DMS 273 (cell line): ENCODE measurements at regions not wholly inside any gene's neighbourhood (a gene's known extent, or its start where the extent isn't known, plus 50 kb on each side); places are given as distances from the start of the nearest gene placed in this dataset.
"Not testable (repeated sequence)": the region's sequence is repeated elsewhere in the genome, so short reads cannot be mapped to it uniquely, and the experiment has no call there.

ENCODE experiments used
- DNase-seq: peaks from one replicate; lab custom pipeline; 2025; ENCODE audit not compliant: unreplicated experiment; lab: John Stamatoyannopoulos, UW

DNA sequence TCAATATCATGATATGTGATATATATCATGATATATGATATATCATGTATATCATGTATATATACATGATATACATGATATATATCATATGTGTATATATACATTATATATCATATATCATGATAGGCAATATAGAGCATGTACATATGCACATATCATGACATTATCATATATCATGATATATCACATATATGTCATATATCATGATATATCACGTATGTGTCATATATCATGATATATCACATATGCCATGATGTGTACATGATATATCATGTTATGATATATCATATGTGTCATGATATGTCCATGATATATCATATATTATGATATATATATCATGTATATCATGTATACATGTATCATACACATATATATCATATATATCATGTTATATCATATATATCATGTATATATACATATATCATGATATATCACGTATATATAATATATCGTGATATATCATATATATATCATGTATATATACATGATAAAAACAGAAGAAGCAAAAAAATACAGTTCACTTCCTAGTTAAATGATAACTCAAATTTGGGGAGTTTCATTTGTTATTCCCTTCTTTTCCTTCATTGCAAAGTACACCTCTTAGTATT is 670.1 kb upstream of the EPHA5 start:
- DNase-seq, result no peak

- DNase-seq, result no peak
These were observed 668.7 kb upstream of the EPHA5 start for GRCh38 chr4:66339007-66339406.

DNA sequence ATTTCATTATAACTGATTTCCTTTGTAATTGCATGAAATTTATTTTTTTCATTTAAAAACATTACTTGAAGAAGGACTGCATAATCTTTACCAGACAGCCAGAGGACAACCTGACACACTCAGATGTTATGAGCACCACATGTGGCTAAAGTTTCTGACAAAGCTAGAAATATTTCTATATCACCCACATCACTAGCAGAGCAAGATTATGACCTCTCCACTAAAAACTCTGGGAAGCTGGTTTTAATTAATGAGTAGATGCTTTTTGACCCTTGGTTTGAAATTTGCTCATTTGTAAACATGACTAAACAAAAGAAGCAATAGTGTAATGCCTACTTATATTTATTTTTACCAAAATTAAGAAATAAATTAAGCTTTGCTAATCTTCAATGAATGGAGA is 661.5 kb upstream of the EPHA5 start:
- DNase-seq, result no peak

DNA sequence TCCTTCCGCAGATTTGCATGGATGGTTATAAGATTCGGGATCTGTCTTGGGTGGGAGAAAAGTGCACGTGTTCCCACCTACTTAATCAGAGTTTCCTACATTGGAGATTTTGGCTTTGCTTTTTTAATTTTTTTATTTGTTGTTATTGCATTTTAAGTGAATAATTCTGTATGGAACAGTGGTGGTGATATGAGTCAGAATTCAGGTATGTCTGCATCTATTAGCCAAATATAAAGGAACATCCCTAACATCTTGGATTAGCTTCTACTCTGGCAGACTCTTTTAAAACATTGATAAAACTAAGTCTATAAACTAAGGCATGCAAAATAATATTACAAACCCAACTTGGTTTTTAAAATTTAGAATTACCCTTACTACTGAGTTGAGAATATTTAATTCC is 659.8 kb upstream of the EPHA5 start:
- no peak for DNase-seq

DNA sequence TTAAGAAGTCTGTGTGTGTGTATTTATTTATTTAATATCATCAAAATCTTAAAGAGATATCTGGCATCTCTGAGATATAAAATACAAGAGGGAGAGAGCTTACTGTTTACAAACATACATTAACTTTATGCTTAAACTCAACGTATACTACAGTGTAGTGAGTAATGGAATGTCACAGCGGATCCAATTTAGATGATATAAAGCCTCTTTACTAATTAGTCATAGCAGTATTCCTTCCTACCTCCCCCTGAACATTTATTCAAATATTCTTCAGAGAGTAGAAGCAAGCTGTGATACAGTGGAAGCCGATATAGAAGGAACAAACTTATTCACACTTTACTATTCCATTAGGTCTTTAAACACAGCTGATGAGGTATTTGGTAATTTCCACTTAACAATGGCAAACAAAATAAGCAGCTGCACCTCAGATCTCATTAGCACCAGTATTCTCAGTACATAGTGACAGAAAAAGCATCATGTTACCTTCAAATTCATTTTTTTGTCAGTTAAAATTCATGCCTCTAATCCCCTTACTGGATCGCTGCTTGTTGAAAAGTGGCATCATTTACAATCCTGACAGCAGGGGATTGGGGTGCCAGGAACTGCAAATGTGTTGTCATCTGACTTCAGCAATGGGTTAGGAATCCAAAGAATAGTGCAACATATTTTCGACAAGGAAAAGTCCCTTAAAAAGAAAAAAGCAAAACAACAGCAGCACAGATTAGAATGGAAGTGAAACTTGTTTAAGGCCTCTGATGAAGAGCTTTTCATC is 658.7 kb upstream of the EPHA5 start:
- DNase-seq, result peak; percentile 0

DNA sequence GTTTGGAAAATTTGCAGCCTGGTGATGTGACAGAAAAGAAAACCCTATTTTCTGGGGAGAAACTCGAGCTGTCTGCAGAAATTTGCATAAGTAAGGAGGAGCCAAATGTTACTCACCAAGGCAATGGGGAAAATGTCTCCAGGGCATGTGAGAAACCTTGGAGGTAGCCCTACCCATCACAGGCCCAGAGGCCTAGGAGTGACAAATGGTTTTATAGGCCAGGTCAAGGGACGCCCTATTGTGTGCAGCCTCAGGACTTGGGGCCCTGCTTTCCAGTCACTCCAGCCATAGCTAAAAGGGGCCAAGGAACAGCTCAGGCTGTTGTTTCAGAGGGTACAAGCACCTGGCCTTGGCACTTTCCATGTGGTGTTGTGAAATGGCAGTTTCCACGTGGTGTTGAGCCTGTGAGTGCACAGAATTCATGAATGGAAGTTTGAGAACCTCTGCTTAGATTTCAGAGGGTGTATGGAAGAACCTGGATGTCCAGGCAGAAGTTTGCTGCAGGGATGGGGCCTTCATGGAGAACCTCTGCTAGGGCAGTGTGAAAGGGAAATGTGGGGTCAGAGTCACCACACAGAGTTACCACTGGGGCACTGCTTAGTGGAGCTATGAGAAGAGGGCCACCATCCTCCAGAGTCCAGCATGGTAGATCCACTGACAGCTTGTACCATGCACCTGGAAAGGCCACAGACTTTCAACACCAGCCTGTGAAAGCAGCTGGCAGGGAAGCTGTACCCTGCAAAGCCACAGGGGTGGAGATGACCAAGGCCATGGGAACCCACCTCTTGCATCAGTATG is 637.6 kb upstream of the EPHA5 start:
- DNase-seq, result no peak

GRCh38 chr4:66300336-66300934 is 630.1 kb upstream of the EPHA5 start:
- DNase-seq, result no peak

DNA sequence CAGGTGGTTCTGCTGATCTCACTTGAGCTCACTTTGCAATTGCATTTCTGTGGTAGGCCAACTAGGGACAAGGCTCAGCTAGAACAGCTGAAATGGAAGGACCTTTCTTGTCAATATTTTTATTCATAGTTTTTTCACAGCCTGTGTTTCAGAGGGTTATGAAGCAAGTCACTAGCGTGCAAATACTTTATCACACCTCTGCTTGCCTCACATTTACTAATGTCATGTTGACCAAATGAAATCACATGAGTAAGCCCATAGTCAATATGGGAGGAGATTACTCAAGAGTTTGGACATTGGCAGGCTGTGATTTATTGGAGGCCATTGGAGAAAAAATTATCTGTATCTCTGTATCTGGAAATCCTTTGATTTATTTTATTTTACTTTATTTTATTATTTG is 628.3 kb upstream of the EPHA5 start:
- no peak for DNase-seq

- no peak for DNase-seq
These were observed 627.4 kb upstream of the EPHA5 start for GRCh38 chr4:66297703-66298102.

- DNase-seq, result no peak
These were observed 624.3 kb upstream of the EPHA5 start for GRCh38 chr4:66294638-66295037.

GRCh38 chr4:66284991-66285451 is 614.7 kb upstream of the EPHA5 start:
- no peak for DNase-seq

DNA sequence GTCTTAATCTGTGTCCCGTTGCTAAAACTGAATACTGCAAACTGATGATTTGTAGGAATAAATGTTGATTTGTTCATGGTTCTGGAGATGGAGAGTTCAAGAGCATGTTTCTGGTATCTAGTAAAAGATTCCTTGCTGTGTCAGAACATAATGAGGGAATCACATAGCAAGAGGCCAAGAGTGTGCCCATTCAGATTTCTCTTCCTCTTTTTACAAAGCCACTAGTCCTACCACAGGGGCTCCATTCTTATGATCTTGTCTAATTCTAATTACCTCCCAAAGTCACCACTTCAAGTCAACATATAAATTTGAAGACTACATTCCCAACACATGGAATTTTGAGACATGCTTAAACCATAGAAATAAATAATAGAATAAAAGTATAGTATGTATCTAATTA is 608.8 kb upstream of the EPHA5 start:
- DNase-seq, result no peak

- DNase-seq, result peak; percentile 6
These were observed 605.2 kb upstream of the EPHA5 start for GRCh38 chr4:66275411-66276038.

DNA sequence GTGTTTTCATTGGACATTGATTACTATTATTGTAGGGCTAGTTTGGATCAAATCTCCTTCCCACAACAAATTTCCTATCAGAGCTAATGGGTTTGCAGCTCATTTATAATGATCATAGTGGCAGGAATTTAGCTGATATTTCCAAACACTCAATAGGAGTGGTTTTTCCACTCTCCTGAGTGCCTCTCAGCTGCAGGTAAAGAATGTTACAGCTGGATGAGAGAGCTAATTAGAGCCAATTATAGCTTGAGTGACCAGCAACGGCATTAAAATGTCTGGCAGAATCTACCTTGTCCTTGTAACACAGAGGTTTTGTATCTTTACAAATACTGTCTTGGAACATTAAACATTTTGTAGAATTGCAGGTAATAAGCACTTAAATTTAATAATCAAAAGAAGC is 602.8 kb upstream of the EPHA5 start:
- no peak for DNase-seq

DNA sequence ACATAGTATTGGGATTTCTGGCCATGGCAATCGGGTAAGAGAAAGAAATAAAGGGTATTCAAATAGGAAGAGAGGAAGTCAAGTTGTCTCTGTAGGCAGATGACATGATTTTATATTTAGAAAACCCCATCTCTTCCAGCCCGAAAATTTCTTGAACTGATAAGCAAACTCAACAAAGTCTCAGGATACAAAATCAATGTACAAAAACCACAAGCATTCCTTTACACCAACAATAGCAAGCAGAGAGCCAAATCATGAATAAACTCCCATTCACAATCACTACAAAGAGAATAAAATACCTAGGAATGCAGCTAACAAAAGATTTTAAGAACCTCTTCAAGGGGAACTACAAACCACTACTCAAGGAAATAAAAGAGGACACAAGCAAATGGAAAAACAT is 600.1 kb upstream of the EPHA5 start:
- not testable (repeated sequence) for DNase-seq

DNA sequence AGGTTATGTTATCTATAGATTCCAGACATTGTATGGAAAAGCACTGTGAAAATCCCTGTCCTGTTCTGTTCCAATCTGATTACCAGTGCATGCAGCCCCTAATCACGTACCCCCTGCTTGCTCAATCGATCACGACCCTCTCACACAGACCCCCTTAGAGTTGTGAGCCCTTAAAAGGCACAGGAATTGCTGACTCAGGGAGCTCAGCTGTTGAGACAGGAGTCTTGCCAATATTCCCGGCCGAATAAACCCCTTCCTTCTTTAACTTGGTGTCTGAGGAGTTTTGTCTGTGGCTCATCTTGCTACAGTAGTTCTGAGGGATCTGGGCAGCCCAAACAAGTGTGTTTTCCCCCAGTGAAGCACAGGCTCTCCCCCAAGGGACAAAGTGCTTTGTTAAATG is 596.3 kb upstream of the EPHA5 start:
- not testable (repeated sequence) for DNase-seq

DNA sequence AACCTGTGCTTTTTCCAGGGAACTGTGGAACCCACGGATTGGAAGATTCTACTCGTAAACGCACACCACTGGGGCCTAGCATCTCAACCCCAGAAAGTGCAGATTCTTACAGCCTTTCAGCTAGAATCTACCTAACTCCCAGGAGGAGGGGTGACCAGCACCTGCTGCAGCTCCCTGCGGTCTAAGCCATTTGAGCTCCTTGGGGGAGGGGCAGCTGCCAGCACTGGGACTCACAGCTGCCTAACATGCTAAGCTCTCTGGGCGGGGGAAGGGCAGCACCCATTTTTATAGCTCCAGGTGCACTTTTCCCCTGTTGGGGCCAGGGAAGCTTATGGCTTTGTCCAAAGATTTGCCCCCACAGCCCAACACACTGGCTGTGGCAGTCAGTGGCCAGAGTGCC is 595.7 kb upstream of the EPHA5 start:
- no peak for DNase-seq

- peak; percentile 1 for DNase-seq
These were observed 582.0 kb upstream of the EPHA5 start for GRCh38 chr4:66252291-66252690.

- peak; percentile 20 for DNase-seq
These were observed 576.4 kb upstream of the EPHA5 start for GRCh38 chr4:66246643-66247042.

- no peak for DNase-seq
These were observed 565.6 kb upstream of the EPHA5 start for GRCh38 chr4:66235876-66236275.

GRCh38 chr4:66229885-66230284 is 559.6 kb upstream of the EPHA5 start:
- no peak for DNase-seq
